GM12878 (cell line): ENCODE measurements at regions not wholly inside any gene's neighbourhood (a gene's known extent, or its start where the extent isn't known, plus 50 kb on each side); places are given as distances from the start of the nearest gene placed in this dataset.

Experiments used
- ATAC-seq: fragments of 200-7000 bp; cut with Tn5 transposase; 3 replicates; pipeline ENCODE4 v1.9.1; 2020; ENCODE audit warnings: mild to moderate bottlenecking, moderate library complexity
- BruUV-seq: library from RNA; stranded (reverse); fragments of 400-500 nt; replicated peaks from 2 replicates; lab custom pipeline; 2021; lab: Mats Ljungman, UMichigan
- CTCF ChIA-PET: fragments of 300-600 bp; sonication (Branson Sonifier 250); formaldehyde crosslinking; extraction: SDS; loops from one replicate; lab custom pipeline; 2021; ENCODE audit warnings: inconsistent platforms; lab: Yijun Ruan, JAX
- POLR2A ChIA-PET: fragments of 350-600 bp; formaldehyde crosslinking; extraction: SDS; loops from one replicate; lab custom pipeline; 2021; ENCODE audit warnings: inconsistent platforms; lab: Charles Lee
- RAD21 ChIA-PET: fragments of 300-600 bp; sonication (Branson Sonifier 250); formaldehyde crosslinking; loops from one replicate; lab custom pipeline; 2023; ENCODE audit warnings: antibody characterized with exemption; ENCODE audit not compliant: unreplicated experiment; lab: Charles Lee
- SMC1A ChIA-PET: fragments of 300-600 bp; sonication (Branson Sonifier 250); formaldehyde crosslinking; loops from one replicate; lab custom pipeline; 2023; ENCODE audit not compliant: unreplicated experiment, uncharacterized antibody; lab: Charles Lee
- DNase-seq: peaks from one replicate; pipeline ENCODE4 v3.0.0-alpha.2; 2011; ENCODE audit warnings: low read depth, low spot score
- FAIRE-seq: peaks from 3 replicates; lab custom pipeline; 2011; peaks lifted over from hg19 to GRCh38; lab: Jason Lieb, UNC
- H2AFZ ChIP-seq: 2 replicates; pipeline ENCODE4 v1.6.0; 2011; ENCODE audit warnings: low read depth, low read length, control low read depth; ENCODE audit not compliant: control insufficient read depth
- H3K27ac ChIP-seq: 2 replicates; pipeline ENCODE4 v1.5.1; 2011; ENCODE audit warnings: control low read depth; ENCODE audit not compliant: control insufficient read depth, insufficient read depth
- H3K27me3 ChIP-seq, 2 experiments: replicated peaks in 1 of 2; 2 replicates each; pipeline versions ENCODE4 v1.6.0 to v1.6.1; 2011; ENCODE audit warnings: low read length in 1 of 2; ENCODE audit not compliant: control insufficient read depth in 2 of 2, insufficient read depth in 2 of 2
- H3K36me3 ChIP-seq, 2 experiments: 2 replicates each; pipeline ENCODE4 v1.5.1; 2011; ENCODE audit warnings: low read length in 1 of 2; ENCODE audit not compliant: control insufficient read depth in 2 of 2, insufficient read depth in 2 of 2
- H3K4me1 ChIP-seq: 2 replicates; pipeline ENCODE4 v1.6.1; 2011; ENCODE audit warnings: mild to moderate bottlenecking, low read length, moderate library complexity, mixed read lengths; ENCODE audit not compliant: control insufficient read depth, insufficient read depth
- H3K4me2 ChIP-seq: 2 replicates; pipeline ENCODE4 v1.6.0; 2011; ENCODE audit warnings: control low read depth; ENCODE audit not compliant: control insufficient read depth, insufficient read depth
- H3K4me3 ChIP-seq: fragments of 200-600 bp; sonication (generic); 2 replicates; pipeline ENCODE4 v1.5.1; 2016
- H3K79me2 ChIP-seq: 2 replicates; pipeline ENCODE4 v1.6.0; 2011; ENCODE audit warnings: low read length; ENCODE audit not compliant: control insufficient read depth, insufficient read depth
- H3K9ac ChIP-seq: 2 replicates; pipeline ENCODE4 v1.8.0; 2011; ENCODE audit warnings: low read length, control low read depth, mixed read lengths; ENCODE audit not compliant: control insufficient read depth, insufficient read depth
- H3K9me3 ChIP-seq: replicated peaks from 3 replicates; pipeline ENCODE4 v1.5.1; 2011; ENCODE audit warnings: mild to moderate bottlenecking, low read length; ENCODE audit not compliant: control insufficient read depth, insufficient read depth
- H4K20me1 ChIP-seq: 2 replicates; pipeline ENCODE4 v1.6.0; 2011; ENCODE audit not compliant: control insufficient read depth, insufficient read depth
- ATF7 ChIP-seq: fragments of 450-650 bp; IDR thresholded peaks from 2 replicates; pipeline ENCODE4 v1.6.1; 2016; ENCODE audit warnings: low read depth, mild to moderate bottlenecking
- BCL11A ChIP-seq: IDR thresholded peaks from 2 replicates; pipeline ENCODE4 v1.6.1; 2011; ENCODE audit warnings: low read depth, low read length
- CREB1 ChIP-seq: IDR thresholded peaks from 2 replicates; pipeline ENCODE4 v1.6.1; 2012; ENCODE audit warnings: low read depth, mild to moderate bottlenecking, inconsistent platforms
- DPF2 ChIP-seq: fragments of 450-650 bp; IDR thresholded peaks from 2 replicates; pipeline ENCODE4 v1.6.1; 2017; ENCODE audit warnings: mild to moderate bottlenecking
- EP300 ChIP-seq, 2 experiments: fragments of 150-350 bp in 1 of 2; IDR thresholded peaks; 2 replicates each; pipeline ENCODE4 v1.6.1; 2011 to 2012; ENCODE audit warnings: low read depth in 2 of 2, low read length in 2 of 2, borderline replicate concordance in 1 of 2, improper control_type of control experiment in 1 of 2, inconsistent platforms in 1 of 2; ENCODE audit not compliant: control insufficient read depth in 1 of 2
- GATAD2B ChIP-seq: fragments of 450-650 bp; conservative IDR thresholded peaks from 2 replicates; pipeline ENCODE4 v1.6.1; 2017; ENCODE audit warnings: low read depth, mild to moderate bottlenecking, moderate library complexity
- JUND ChIP-seq: IDR thresholded peaks from 2 replicates; pipeline ENCODE4 v1.6.1; 2012; ENCODE audit warnings: low read depth, mild to moderate bottlenecking, low read length, improper control_type of control experiment, moderate library complexity
- MEF2B ChIP-seq: fragments of 450-650 bp; IDR thresholded peaks from 2 replicates; pipeline ENCODE4 v1.6.1; 2018; ENCODE audit warnings: mild to moderate bottlenecking, moderate library complexity; ENCODE audit not compliant: partially characterized antibody, poor library complexity, severe bottlenecking
- MTA2 ChIP-seq: fragments of 450-650 bp; IDR thresholded peaks from 2 replicates; pipeline ENCODE4 v1.6.1; 2016; ENCODE audit warnings: low read depth, mild to moderate bottlenecking, moderate library complexity
- NBN ChIP-seq: fragments of 450-650 bp; IDR thresholded peaks from 2 replicates; pipeline ENCODE4 v1.6.1; 2016
- NR2F1 ChIP-seq: fragments of 450-650 bp; conservative IDR thresholded peaks from 2 replicates; pipeline ENCODE4 v1.6.1; 2017; ENCODE audit warnings: mild to moderate bottlenecking
- RELA ChIP-seq: fragments of 450-650 bp; IDR thresholded peaks from 2 replicates; pipeline ENCODE4 v1.8.0; 2014; ENCODE audit warnings: borderline replicate concordance; ENCODE audit not compliant: partially characterized antibody
- RELB ChIP-seq: fragments of 450-650 bp; IDR thresholded peaks from 2 replicates; pipeline ENCODE4 v1.6.1; 2017; ENCODE audit warnings: low read depth, mild to moderate bottlenecking, moderate library complexity
- SIN3A ChIP-seq: IDR thresholded peaks from 2 replicates; pipeline ENCODE4 v1.6.1; 2012; ENCODE audit warnings: low read depth, low read length, improper control_type of control experiment
- WGBS: methylation state at CpG from one replicate; pipeline ENCODE4 v1.1.6; 2016; ENCODE audit warnings: low lambda C conversion rate; ENCODE audit not compliant: insufficient replicate concordance, insufficient coverage; ENCODE audit errors: missing lambda C conversion rate; 5-methylcytosine and 5-hydroxymethylcytosine counted together
- in situ Hi-C: fragments of 300-500 bp; cut with MboI; formaldehyde crosslinking; loops from 9 replicates; pipeline ENCODE4 v1.14.3; 2018; ENCODE audit warnings: mixed read lengths
- intact Hi-C: fragments of 100-400 bp; cut with micrococcal nuclease; formaldehyde crosslinking; loops from one replicate; pipeline ENCODE4 v1.14.2; 2022; ENCODE audit not compliant: unreplicated experiment
- TF ChIP-seq, protein P1 (sequence below): IDR thresholded peaks from 2 replicates; pipeline ENCODE4 v1.6.1; 2012; ENCODE audit warnings: improper control_type of control experiment, low read depth, low read length; ENCODE audit not compliant: insufficient replicate concordance

DNA sequence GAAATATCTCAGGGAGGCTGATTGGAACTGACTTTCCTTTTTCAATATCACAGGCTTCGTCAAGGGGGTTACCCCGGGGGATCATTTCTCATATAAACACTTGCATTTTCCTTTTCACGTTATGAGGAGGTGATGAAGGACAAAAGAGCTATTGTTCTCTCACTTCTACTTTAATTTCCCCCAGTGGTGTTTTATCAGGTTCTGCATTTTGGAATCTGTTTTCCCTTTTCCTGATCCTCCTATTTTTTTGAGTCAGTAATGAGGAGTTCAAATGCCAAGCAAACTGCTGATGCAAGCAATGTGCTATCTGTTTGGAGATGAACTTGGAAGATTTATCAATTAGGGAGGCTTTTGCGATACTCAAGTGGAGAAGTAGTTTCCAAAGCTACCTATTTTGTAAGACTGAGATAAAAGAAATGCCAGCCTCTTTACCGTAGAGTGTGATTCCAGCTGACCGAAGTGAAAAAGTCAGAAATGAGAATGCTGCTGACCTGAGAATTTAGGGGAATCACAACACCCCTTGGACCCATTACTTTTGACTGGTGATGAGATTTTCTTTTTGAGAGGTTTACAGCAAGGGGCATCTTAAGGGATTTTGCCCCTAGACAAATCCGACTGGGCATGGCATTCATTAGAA lies 556.0 kb downstream of the RNF144A start:
- H3K4me3 ChIP-seq, result no peak overlapping the region
- ATAC-seq (peak; percentile 84), DNase-seq (peak; percentile 39), FAIRE-seq (no peak)
- H3K36me3 ChIP-seq, result no peaks in the 10 kb centered on the region
- H3K27me3 ChIP-seq, result 0 out of 4 replicates have a peak, but pooled peaks cover 0 to 2% of the 10 kb centered on the region in 2 experiments
- H3K79me2 ChIP-seq, result no peaks in the 10 kb centered on the region
- ChIA-PET POLR2A (interaction anchor here (0.7 to 1.2 kb wide), 2 partner anchors 36 to 37 kb away, joined by 3 read pairs; no protein-coding TSS in a partner anchor), CTCF (interaction anchor here (0.6 to 1.5 kb wide), 6 partner anchors 11 to 94 kb away, joined by 3 to 5 read pairs (median 4); no protein-coding TSS in a partner anchor), RAD21 (interaction anchor here (0.8 to 1.8 kb wide), 17 partner anchors 8 to 1002 kb away, joined by 3 to 7 read pairs (median 4); no protein-coding TSS in a partner anchor), SMC1A (interaction anchor here (0.7 to 2.3 kb wide), 24 partner anchors 11 to 252 kb away, joined by 3 to 11 read pairs (median 4); no protein-coding TSS in a partner anchor)
- H3K9ac ChIP-seq, result no peak overlapping the region
- no peaks in the 10 kb centered on the region for H3K4me1 ChIP-seq
- intact Hi-C loops, result loop anchor here (2.0 kb wide), 1 partner anchor 42 kb away; no protein-coding TSS in a partner anchor
- no TSS peak for BruUV-seq
- H3K9me3 ChIP-seq, result no peaks in the 10 kb centered on the region; the same call in 2 of the 3 replicates
- 0 out of 2 replicates have a peak overlapping the region, but pooled peaks have one; percentile 39 for H3K27ac ChIP-seq
- H3K4me2 ChIP-seq, result no peak overlapping the region
- H2AFZ ChIP-seq, result no peak overlapping the region
- in situ Hi-C loops, result no loop called here
- WGBS, result 0% methylated on average over 7 of the region's 7 CpGs
- no peaks in the 10 kb centered on the region for H4K20me1 ChIP-seq
- TF ChIP-seq DPF2, result peak; percentile 78
- TF ChIP-seq EP300 (IDR thresholded peaks at IDR 0.05; ENCODE audit: borderline replicate concordance in 1 of 2, control insufficient read depth in 1 of 2, low read depth in 2 of 2, low read length in 2 of 2), result peak; percentile 30 to 45; a peak in 2 of 4 replicates
- no peak; the same call in 1 of the 2 replicates for TF ChIP-seq JUND
- TF ChIP-seq NR2F1, result 0 out of 2 replicates have a peak, but pooled peaks have one; percentile 38
- peak; percentile 51 for TF ChIP-seq MEF2B
- peak; percentile 37 for TF ChIP-seq ATF7
- peak; percentile 6 for TF ChIP-seq RELA
- TF ChIP-seq SIN3A, result no peak
- 0 out of 2 replicates have a peak, but pooled peaks have one; percentile 43 for TF ChIP-seq NBN
- TF ChIP-seq MTA2, result peak; percentile 82
- peak; percentile 47; the same call in 1 of the 2 replicates for TF ChIP-seq GATAD2B
- TF ChIP-seq BCL11A, result peak; percentile 38; the same call in 1 of the 2 replicates
- TF ChIP-seq, protein P1, sequence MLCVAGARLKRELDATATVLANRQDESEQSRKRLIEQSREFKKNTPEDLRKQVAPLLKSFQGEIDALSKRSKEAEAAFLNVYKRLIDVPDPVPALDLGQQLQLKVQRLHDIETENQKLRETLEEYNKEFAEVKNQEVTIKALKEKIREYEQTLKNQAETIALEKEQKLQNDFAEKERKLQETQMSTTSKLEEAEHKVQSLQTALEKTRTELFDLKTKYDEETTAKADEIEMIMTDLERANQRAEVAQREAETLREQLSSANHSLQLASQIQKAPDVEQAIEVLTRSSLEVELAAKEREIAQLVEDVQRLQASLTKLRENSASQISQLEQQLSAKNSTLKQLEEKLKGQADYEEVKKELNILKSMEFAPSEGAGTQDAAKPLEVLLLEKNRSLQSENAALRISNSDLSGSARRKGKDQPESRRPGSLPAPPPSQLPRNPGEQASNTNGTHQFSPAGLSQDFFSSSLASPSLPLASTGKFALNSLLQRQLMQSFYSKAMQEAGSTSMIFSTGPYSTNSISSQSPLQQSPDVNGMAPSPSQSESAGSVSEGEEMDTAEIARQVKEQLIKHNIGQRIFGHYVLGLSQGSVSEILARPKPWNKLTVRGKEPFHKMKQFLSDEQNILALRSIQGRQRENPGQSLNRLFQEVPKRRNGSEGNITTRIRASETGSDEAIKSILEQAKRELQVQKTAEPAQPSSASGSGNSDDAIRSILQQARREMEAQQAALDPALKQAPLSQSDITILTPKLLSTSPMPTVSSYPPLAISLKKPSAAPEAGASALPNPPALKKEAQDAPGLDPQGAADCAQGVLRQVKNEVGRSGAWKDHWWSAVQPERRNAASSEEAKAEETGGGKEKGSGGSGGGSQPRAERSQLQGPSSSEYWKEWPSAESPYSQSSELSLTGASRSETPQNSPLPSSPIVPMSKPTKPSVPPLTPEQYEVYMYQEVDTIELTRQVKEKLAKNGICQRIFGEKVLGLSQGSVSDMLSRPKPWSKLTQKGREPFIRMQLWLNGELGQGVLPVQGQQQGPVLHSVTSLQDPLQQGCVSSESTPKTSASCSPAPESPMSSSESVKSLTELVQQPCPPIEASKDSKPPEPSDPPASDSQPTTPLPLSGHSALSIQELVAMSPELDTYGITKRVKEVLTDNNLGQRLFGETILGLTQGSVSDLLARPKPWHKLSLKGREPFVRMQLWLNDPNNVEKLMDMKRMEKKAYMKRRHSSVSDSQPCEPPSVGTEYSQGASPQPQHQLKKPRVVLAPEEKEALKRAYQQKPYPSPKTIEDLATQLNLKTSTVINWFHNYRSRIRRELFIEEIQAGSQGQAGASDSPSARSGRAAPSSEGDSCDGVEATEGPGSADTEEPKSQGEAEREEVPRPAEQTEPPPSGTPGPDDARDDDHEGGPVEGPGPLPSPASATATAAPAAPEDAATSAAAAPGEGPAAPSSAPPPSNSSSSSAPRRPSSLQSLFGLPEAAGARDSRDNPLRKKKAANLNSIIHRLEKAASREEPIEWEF, result peak; percentile 51
- peak; percentile 94 for TF ChIP-seq RELB
- TF ChIP-seq CREB1, result no peak
